Endothelial cell of umbilical vein (primary cell): ENCODE measurements at regions not wholly inside any gene's neighbourhood (a gene's known extent, or its start where the extent isn't known, plus 50 kb on each side); places are given as distances from the start of the nearest gene placed in this dataset.

Experiments
- BruUV-seq: library from RNA; stranded (reverse); fragments of 400-500 nt; replicated peaks from 2 replicates; lab custom pipeline; 2021; lab: Mats Ljungman, UMichigan
- CTCF ChIA-PET: fragments of 300-600, 350-600 bp; sonication (Branson Sonifier 250); formaldehyde crosslinking; loops from one replicate; lab custom pipeline; 2021; ENCODE audit warnings: antibody characterized with exemption, inconsistent platforms; lab: Charles Lee
- POLR2A ChIA-PET: fragments of 300-600, 350-600 bp; sonication (Branson Sonifier 250); formaldehyde crosslinking; loops from one replicate; lab custom pipeline; 2021; ENCODE audit warnings: antibody characterized with exemption, inconsistent platforms; lab: Charles Lee
- DNase-seq: peaks from one replicate; pipeline ENCODE4 v3.0.0-alpha.2; 2011; ENCODE audit warnings: low read depth, low spot score
- FAIRE-seq: peaks from 2 replicates; lab custom pipeline; 2011; peaks lifted over from hg19 to GRCh38; lab: Jason Lieb, UNC
- H2AFZ ChIP-seq: 2 replicates; pipeline ENCODE4 v1.6.0; 2012; ENCODE audit warnings: low read depth, low read length, control low read depth, inconsistent platforms
- H3K27ac ChIP-seq: 2 replicates; pipeline ENCODE4 v1.5.1; 2011; ENCODE audit warnings: low read depth, mild to moderate bottlenecking, control low read depth, low read length, moderate library complexity; ENCODE audit not compliant: insufficient read depth
- H3K27me3 ChIP-seq, 2 experiments: 2 replicates each; pipeline versions ENCODE4 v1.6.0 to v1.6.1; 2011; ENCODE audit warnings: low read length in 2 of 2, mixed read lengths in 1 of 2; ENCODE audit not compliant: control insufficient read depth in 2 of 2, insufficient read depth in 2 of 2
- H3K36me3 ChIP-seq, 2 experiments: 2 replicates in 1 of 2; 3 replicates in 1 of 2; pipeline ENCODE4 v1.5.1; 2011; ENCODE audit warnings: low read length in 2 of 2, mild to moderate bottlenecking in 1 of 2, moderate library complexity in 1 of 2; ENCODE audit not compliant: control insufficient read depth in 2 of 2, insufficient read depth in 2 of 2; ENCODE audit errors: extremely low read depth in 1 of 2
- H3K4me1 ChIP-seq: 3 replicates; pipeline ENCODE4 v1.5.1; 2011; ENCODE audit warnings: mild to moderate bottlenecking, low read length; ENCODE audit not compliant: control insufficient read depth, insufficient read depth; ENCODE audit errors: extremely low read depth
- H3K4me2 ChIP-seq: 2 replicates; pipeline ENCODE4 v1.6.1; 2011; ENCODE audit warnings: low read length, control low read depth, mixed read lengths; ENCODE audit not compliant: insufficient read depth
- H3K4me3 ChIP-seq, 3 experiments: fragments of 200-600 bp in 1 of 3; sonication (generic), shearing (Covaris generic) in 1 of 3; replicated peaks in 1 of 3; 2 replicates each; pipeline ENCODE4 v1.5.1; 2011 to 2016; ENCODE audit warnings: control low read depth in 3 of 3, low read length in 3 of 3, mild to moderate bottlenecking in 2 of 3, inconsistent platforms in 1 of 3, low read depth in 1 of 3, moderate library complexity in 1 of 3; ENCODE audit not compliant: insufficient read depth in 1 of 3
- H3K79me2 ChIP-seq: 2 replicates; pipeline ENCODE4 v1.6.0; 2012; ENCODE audit warnings: low read length, inconsistent platforms; ENCODE audit not compliant: control insufficient read depth, insufficient read depth
- H3K9ac ChIP-seq: replicated peaks from 2 replicates; pipeline ENCODE3; 2011; ENCODE audit warnings: low read length, control low read depth; ENCODE audit not compliant: insufficient read depth; ENCODE audit errors: extremely low read depth
- H3K9me1 ChIP-seq: replicated peaks from 3 replicates; pipeline ENCODE4 v1.6.0; 2011; ENCODE audit warnings: mild to moderate bottlenecking, low read length; ENCODE audit not compliant: control insufficient read depth, insufficient read depth; ENCODE audit errors: extremely low read depth
- H3K9me3 ChIP-seq: replicated peaks from 2 replicates; pipeline ENCODE4 v1.5.1; 2012; ENCODE audit warnings: low read length, inconsistent platforms; ENCODE audit not compliant: control insufficient read depth, insufficient read depth
- H4K20me1 ChIP-seq: replicated peaks from 2 replicates; pipeline ENCODE3; 2011; ENCODE audit warnings: mild to moderate bottlenecking, low read length; ENCODE audit not compliant: control insufficient read depth, insufficient read depth; ENCODE audit errors: extremely low read depth
- EZH2 ChIP-seq: IDR thresholded peaks from 2 replicates; pipeline ENCODE4 v1.6.1; 2012; ENCODE audit warnings: borderline replicate concordance, low read depth, mild to moderate bottlenecking, moderate library complexity, low read length, inconsistent platforms; ENCODE audit not compliant: severe bottlenecking
- FOS ChIP-seq: IDR thresholded peaks from 2 replicates; pipeline ENCODE4 v1.6.1; 2011; ENCODE audit warnings: mild to moderate bottlenecking, low read length, moderate library complexity, borderline replicate concordance; ENCODE audit not compliant: insufficient read depth
- GATA2 ChIP-seq: IDR thresholded peaks from 2 replicates; pipeline ENCODE4 v1.7.0; 2011; ENCODE audit warnings: low read depth, mild to moderate bottlenecking, moderate library complexity, mixed read lengths, low read length; ENCODE audit not compliant: insufficient read length, insufficient read depth
- JUN ChIP-seq: IDR thresholded peaks from 2 replicates; pipeline ENCODE4 v1.6.1; 2011; ENCODE audit warnings: borderline replicate concordance, low read depth; ENCODE audit not compliant: insufficient read length, insufficient read depth
- MYC ChIP-seq: IDR thresholded peaks from one replicate; pipeline ENCODE4 v1.6.1; 2011; ENCODE audit warnings: mild to moderate bottlenecking, low read depth, low read length
- POLR2A ChIP-seq: IDR thresholded peaks from 2 replicates; pipeline ENCODE4 v1.6.1; 2012; ENCODE audit warnings: low read depth, mild to moderate bottlenecking, control low read depth, low read length
- POLR2AphosphoS5 ChIP-seq: IDR thresholded peaks from 2 replicates; pipeline ENCODE4 v1.6.1; 2012; ENCODE audit warnings: low read depth, mild to moderate bottlenecking, control low read depth, low read length, moderate library complexity; ENCODE audit not compliant: insufficient read depth
- dilution Hi-C: fragments of 300-500 bp; cut with MboI; formaldehyde crosslinking; loops from one replicate; pipeline ENCODE4 v1.15.0; 2019; ENCODE audit warnings: low sequenced_read_pairs; ENCODE audit not compliant: extremely low pct_ligation_motif_present
- intact Hi-C: fragments of 100-400 bp; cut with micrococcal nuclease; formaldehyde crosslinking; loops from one replicate; pipeline ENCODE4 v1.10.0; 2022
- TF ChIP-seq, protein P1 (sequence below), 2 donors: IDR thresholded peaks; 1 replicate in 1 of 2; 2 replicates in 1 of 2; pipeline ENCODE4 v1.5.1; 2011; ENCODE audit warnings: low read length in 2 of 2, mild to moderate bottlenecking in 2 of 2, moderate library complexity in 2 of 2, control low read depth in 1 of 2, inconsistent platforms in 1 of 2, low read depth in 1 of 2; ENCODE audit not compliant: insufficient read depth in 1 of 2; ENCODE audit errors: extremely low read depth in 1 of 2
- TF ChIP-seq, protein P2 (sequence below): IDR thresholded peaks from 2 replicates; pipeline ENCODE4 v1.6.1; 2011; ENCODE audit not compliant: insufficient read depth, insufficient read length

DNA sequence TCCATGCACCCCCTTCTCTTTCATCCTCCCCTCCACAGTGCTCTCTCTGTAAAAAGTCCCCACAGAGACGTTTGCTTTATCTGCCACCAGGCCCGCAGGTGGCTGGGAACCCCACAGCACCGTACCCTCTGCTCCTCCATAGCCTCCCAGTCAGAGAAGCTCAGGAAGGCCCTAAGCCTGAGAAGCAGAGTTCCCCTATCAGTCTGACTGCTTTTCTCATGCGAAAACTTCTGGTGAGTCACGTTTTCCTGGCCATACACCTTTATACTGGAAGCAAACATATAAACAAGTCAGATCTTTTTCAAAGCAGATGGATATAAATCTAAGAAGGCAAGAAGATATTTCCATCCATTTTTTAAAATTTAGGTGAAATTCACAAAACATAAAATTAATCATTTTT, 51.5 kb upstream of the MEF2A start:
- Histone ChIP-seq H3K4me3 (no peak overlapping the region), H3K27me3 (no peaks in the 10 kb centered on the region), H3K4me1 (no peaks in the 10 kb centered on the region), H3K27ac (no peak overlapping the region), H3K9me1 (no peaks in the 10 kb centered on the region), H3K79me2 (no peaks in the 10 kb centered on the region), H3K9ac (no peak overlapping the region), H3K9me3 (no peaks in the 10 kb centered on the region), H3K36me3 (no peaks in the 10 kb centered on the region), H4K20me1 (no peaks in the 10 kb centered on the region), H3K4me2 (no peak overlapping the region), H2AFZ (no peak overlapping the region)
- DNase-seq (no peak), FAIRE-seq (no peak)
- CTCF ChIA-PET = no interaction called here
- no TSS peak for BruUV-seq
- dilution Hi-C loops = no loop called here
- TF ChIP-seq FOS (no peak), EZH2 (no peak), MYC (no peak), POLR2AphosphoS5 (no peak), POLR2A (no peak), JUN (no peak), GATA2 (no peak)
- TF ChIP-seq, protein P1, sequence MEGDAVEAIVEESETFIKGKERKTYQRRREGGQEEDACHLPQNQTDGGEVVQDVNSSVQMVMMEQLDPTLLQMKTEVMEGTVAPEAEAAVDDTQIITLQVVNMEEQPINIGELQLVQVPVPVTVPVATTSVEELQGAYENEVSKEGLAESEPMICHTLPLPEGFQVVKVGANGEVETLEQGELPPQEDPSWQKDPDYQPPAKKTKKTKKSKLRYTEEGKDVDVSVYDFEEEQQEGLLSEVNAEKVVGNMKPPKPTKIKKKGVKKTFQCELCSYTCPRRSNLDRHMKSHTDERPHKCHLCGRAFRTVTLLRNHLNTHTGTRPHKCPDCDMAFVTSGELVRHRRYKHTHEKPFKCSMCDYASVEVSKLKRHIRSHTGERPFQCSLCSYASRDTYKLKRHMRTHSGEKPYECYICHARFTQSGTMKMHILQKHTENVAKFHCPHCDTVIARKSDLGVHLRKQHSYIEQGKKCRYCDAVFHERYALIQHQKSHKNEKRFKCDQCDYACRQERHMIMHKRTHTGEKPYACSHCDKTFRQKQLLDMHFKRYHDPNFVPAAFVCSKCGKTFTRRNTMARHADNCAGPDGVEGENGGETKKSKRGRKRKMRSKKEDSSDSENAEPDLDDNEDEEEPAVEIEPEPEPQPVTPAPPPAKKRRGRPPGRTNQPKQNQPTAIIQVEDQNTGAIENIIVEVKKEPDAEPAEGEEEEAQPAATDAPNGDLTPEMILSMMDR (IDR thresholded peaks at IDR 0.05; ENCODE audit: extremely low read depth in 1 of 2, insufficient read depth in 1 of 2, low read depth in 1 of 2, low read length in 2 of 2) = no peak
- TF ChIP-seq, protein P2, sequence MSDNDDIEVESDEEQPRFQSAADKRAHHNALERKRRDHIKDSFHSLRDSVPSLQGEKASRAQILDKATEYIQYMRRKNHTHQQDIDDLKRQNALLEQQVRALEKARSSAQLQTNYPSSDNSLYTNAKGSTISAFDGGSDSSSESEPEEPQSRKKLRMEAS = no peak
- POLR2A ChIA-PET = no interaction called here
- intact Hi-C loops = no loop called here
